GM21528 (cell line): ENCODE measurements at regions not wholly inside any gene's neighbourhood (a gene's known extent, or its start where the extent isn't known, plus 50 kb on each side); places are given as distances from the start of the nearest gene placed in this dataset.

Source experiments
- ATAC-seq: cut with Tn5 transposase; IDR thresholded peaks from one replicate; pipeline ENCODE4 v1.9.1; 2021; ENCODE audit warnings: mild to moderate bottlenecking, moderate library complexity; ENCODE audit not compliant: unreplicated experiment, low FRiP score

DNA sequence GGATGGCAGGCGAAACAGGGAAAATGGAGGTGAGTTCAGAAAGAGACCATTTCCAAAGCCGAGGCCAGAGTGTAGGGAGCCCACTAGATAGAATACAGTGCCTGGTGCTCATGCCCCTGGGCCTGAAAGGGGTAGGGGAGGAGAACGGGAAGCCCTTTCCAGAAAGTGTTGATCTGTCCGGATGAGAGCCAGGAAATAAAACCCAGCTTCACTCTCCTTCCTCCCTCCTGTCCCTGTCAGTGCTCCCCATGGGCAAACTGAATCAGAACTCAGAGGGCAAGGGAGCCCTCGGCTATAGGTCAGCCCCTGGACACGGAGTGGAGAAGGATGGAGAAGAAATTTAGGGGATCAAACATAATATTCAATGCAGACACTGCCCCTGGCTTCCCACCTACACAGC, 57.7 kb upstream of the RPL38 start:
- ATAC-seq = no peak

DNA sequence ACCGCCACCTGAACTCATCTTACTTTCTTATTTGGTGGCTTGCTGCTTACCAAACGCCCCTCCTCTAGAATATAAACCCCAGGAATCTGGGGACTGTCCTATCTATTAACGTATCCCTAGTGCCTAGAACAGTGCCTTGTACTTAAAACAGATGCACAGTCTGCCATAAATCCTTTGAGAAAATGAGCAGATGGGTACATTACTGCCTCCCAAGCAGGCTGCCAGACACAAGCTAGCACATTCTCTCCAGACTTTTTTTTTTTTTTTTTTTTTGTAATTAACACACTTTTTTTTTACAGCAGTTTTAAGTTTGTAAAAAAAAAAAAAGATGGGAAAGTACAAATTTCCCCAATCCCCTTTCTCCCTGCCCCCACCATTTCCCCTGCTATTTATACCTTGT, 57.3 kb upstream of the RPL38 start:
- ATAC-seq = no peak

DNA sequence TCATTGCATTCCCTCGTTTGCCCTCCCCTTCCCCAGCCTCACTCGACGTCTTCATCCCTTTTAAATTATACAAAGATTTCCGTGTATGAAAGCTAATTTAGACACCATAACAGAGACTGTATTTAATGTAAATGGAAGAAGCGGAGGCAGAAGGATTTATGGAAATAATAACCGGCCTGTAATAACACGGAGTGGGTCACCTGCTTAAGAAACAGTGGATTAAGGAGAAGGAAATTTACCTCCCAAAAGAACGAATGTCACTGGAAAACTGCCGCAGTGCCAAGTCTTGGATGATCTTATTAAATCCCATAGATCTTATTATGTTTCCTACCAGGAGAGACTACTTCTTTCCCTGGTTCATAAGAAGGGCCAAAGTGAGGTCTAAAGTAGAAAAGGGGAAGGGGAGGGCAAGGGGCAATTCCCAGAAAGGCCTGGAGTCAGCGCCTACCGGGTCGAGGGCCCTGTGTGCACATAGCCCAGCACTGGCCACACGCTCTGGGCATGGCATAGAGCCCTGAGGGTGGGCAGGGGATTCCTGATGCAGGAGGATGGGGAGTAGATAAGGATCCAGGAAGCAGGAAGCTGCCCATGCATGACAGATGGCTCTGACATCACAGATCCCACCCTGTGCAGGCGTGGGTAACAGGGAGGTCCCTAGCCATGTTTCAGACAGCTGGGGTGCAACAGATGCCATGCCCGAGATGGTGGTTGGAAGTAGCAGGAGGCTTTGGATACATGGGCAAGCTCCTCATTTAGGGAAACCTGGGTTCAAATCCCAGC, 56.2 kb upstream of the RPL38 start:
- no peak for ATAC-seq

DNA sequence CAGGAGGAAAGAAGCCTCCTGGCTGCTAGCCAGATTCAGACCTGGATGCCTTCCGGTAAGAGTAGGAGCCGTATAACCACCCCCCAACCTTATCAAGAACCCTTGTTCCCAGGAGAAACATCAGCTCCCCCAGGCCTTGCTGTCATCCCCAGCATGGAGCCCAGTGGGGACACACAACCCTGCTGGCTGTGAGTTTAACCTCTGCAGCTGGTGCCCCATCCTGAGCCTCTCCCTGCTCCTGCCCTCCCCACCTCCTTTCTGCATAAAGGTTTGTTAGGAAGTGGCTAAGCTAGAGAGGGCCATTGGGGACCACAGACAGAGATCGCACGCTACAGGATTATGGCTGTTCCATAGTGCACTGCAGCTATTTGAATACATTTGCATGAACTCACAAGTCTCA, 55.5 kb upstream of the RPL38 start:
- no peak for ATAC-seq

DNA sequence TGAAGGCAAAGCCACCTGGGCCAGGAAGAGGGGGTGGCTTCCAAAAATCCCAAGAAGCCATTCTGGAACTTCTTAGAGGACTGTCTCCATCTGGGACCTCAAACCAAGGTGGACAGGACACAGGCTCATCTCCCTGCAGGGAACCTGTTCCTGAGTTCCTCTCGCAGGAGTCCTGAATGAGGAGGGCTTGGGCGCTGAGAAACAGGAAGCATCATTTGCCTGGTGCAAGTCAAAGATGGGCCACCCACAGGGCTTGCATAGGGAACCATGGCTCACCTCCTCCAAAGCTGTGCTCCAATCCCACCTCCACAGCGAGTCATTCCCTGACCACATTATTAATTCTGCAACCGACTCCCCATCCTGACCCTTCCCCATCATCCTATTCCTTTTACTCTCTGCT, 55.0 kb upstream of the RPL38 start:
- no peak for ATAC-seq

DNA sequence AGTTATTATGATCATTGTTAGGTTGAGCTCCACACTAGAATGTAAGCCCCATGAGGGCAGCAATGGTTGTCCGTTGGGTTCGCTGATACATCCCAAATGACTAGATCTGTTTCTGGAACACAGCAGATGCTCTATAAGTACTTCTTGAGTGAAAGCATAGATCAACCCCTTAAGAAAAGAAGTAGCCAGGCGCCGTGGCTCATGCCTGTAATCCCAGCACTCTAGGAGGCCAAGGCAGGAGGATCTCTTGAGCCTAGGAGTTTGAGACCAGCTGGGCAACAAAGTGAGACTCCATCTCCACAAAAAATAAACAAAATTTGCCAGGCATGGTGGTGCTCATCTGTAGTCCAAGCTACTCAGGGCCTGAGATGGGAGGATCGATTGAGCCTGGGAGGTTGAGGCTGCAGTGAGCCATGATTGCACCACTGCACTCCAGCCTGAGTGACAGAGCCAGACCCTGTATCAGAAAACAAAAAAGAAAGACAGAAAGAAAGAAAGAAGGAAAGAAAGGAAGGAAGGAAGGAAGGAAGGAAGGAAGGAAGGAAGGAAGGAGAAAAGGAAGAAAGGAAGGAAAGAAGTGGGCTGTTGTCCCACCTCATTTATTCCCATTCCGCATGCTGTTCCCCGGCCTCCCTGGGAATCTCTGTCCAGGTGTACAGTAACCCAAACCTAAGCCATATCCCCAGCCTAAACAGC, 54.4 kb upstream of the RPL38 start:
- no peak for ATAC-seq

DNA sequence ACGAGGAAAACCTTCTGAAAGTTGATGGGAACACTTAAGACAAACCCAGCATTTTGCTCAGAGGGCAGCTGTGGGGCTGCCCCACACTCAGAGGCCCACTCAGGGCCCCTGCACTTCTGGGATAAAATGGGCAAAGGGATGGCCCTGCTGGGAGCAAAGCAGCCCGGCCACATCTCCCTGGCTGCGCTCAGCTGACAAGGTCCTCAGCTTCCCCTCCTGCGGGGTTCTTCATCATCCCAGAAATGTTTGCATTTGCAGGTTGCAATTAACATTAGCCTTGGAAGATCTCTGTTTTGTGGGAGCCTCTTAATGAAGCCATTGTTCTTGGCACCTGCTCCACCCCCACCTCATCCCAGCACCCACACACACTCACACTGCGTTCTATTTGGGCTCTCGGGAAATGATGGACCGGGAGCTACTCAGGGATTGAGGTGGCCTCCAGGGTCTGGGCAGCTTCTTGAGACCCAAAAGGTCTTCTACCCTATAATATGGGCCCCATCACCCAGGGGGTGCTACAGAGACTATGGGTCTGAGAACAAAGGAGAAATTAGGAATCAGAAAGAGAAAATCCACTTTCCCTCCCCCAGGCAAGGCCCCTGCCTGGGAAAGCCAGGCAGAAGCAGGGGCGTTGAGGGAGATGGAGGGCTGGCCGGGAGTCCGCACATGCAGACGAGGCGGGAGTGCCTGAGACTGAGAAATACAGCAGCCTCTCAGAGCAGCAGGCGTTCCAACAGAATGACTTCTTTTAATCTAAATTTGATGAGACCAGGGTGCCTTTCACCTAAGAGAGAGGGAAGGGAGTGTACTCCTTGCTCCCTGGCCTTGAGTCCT, 53.7 kb upstream of the RPL38 start:
- no peak for ATAC-seq

DNA sequence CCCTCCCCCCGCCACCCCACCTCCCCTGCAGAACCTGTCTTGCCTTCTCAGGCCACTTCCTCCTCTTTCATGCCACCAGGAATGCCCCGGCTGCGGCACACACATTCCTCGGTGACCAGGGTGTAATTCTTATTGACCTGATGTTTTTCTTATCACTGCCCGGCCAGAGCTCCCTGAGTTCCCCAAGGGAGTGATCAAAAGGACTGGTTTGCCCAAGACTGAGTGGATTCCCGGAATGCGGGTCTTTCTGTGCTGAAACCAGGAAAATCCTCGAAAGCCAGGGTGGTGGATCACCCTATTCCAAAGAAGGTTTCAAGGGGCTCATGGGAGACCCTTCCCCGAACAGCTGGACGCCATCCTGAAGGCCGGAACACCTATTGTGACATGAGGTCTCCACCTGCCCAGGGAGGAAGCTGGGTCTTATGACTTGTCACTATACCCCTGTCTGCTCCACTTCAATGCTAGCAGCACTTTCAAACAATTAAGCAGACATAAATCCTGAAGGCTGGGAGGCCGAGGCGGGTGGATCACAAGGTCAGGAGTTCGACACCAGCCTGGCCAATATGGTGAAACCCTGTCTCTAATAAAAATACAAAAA, 53.0 kb upstream of the RPL38 start:
- no peak for ATAC-seq

DNA sequence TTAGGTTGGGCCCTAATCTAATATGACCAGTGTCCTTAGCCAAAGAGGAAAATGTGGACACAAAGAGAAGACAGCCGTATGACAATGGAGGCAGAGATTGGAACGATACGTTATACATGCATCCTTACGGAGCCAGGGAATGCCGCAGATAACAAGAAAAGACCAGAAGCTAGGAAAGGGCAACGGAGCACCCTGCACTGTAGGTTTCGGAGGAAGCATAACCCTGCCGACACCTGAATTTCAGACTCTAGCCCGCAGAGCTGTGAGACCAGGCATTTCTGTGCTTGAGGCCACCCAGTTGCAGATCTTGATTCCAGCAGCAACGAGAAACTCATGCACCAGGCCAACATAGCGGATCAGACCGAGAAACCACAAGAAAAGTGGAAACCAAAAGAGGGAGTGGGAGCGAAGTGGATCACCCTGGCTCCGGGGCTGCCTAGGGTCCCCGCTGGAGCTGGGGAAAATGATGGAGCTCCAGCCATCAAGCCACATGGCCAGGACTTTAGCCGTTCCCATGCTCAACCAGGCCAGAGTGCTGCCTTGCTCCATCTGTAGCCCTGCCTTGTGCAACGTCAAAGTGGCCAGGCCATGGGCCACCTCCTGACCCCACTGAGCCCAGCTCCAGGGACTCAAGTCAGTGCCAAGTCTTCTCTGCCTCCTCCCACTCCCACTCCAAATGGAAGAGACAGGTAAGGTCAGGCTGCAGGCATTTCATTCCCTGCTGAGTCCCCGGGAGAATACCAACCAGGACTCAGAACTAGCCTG, 51.7 kb upstream of the RPL38 start:
- no peak for ATAC-seq

DNA sequence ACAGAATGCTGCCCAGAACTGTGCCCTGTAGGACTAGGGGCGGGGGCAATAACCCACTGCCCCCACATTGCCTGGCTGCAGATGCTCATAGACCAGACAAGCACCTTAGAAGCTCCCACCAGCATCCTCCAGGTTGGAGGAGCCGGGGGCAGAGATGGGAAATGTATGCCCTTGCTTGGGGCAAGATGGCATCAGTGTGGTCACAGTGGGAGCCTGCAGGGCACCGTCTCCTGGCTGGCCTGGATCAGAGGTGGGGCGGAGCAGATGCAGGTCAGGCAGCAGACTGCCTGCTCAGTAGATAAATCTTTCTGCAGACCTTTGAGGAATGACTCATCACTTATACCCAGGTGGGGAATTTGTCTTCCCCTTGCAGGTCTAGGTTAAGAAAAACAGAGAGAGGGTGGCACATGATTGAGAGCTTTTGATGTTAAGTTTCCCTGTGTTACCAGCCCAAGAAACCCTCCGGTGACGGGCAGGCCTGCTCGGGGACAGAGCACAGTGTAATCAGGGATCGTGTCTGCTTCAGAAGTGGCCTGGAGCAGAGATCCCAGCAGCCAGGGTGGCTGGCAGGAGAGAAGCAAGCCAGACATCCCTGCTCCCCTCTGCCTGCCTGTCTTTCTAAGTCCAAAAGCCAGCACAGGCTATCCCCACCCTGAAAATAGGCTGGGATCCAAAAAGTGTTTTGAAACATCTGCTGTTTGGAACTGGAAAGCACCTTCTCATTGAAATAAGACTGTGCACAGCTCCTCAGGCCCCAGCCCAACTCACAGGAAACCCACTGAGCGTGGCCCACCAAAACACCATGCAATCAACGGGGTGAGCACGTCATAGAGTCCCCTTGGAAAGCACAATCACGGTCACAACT, 50.7 kb upstream of the RPL38 start:
- ATAC-seq = no peak

DNA sequence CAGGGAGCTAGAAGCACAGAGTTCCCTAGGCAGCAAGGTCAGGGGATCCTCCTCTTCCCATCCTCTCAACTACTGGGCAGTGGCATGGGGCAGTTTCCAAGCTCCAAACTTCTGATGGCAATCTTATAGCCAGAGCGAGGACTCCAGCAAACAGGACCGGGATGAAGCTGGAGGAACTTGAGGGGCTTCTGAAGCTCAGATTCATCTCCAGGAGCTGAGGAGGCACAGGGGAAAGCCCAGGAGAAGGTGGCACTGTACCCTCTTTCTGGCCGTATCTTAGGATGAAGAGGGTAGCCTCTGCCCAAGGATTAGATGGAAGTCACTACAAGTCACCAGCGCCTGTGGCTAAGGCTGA, 50.0 kb upstream of the RPL38 start:
- no peak for ATAC-seq
